ENCODE measurements at regions not wholly inside any gene's neighbourhood (a gene's known extent, or its start where the extent isn't known, plus 50 kb on each side); places are given as distances from the start of the nearest gene placed in this dataset.

GRCh38 chr2:15787535-15788454, 152.6 kb upstream of the MYCN start:
- H3K27ac ChIP-seq (ENCODE audit: low read depth, low read length) = no peak overlapping the region
- H3K4me2 ChIP-seq (ENCODE audit: insufficient read depth, low read length) = no peak overlapping the region
- H3K36me3 ChIP-seq (ENCODE audit: insufficient read depth, low read length) = no peaks in the 10 kb centered on the region
- H4K20me1 ChIP-seq (ENCODE audit: insufficient read depth, low read length) = no peaks in the 10 kb centered on the region
- no peak for TF ChIP-seq CTCF (IDR thresholded peaks at IDR 0.05; ENCODE audit: extremely low read depth, low read depth, low read length)
- peaks cover 2% of the 10 kb centered on the region for H3K4me1 ChIP-seq (ENCODE audit: insufficient read depth, low read length)
- H3K79me2 ChIP-seq (ENCODE audit: insufficient read depth, low read length) = no peaks in the 10 kb centered on the region
- H2AFZ ChIP-seq (ENCODE audit: low read length) = no peak overlapping the region
- no peak overlapping the region for H3K4me3 ChIP-seq (ENCODE audit: insufficient read depth, low read length)
- no peaks in the 10 kb centered on the region for H3K27me3 ChIP-seq (ENCODE audit: insufficient read depth, low read length)
- no peak for DNase-seq (ENCODE audit: insufficient read length, low spot score, missing footprints)
- H3K9me3 ChIP-seq (ENCODE audit: low read depth, low read length) = no peaks in the 10 kb centered on the region

DNA sequence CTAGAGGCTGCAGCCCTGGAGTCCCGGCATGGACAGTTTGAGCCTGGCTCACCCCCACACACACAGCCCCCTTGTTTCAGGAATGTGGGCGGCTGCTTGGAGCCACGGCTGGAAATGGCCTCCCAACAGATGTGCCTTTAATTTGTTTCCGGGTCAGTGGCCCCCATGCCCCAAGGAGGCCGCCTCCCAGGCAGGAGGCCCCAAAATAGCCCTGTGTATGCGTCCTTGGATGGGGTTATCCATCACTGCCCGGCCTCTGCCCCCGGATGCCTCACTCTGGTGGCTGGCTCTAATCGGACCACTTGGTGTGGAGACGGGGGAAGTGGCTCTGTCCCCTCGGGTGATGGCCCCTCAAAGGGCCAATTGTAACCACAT, 151.9 kb upstream of the MYCN start:
- Histone ChIP-seq H3K27ac (ENCODE audit: low read depth, low read length) (no peak overlapping the region), H4K20me1 (ENCODE audit: insufficient read depth, low read length) (no peaks in the 10 kb centered on the region), H3K4me1 (ENCODE audit: insufficient read depth, low read length) (no peaks in the 10 kb centered on the region), H3K36me3 (ENCODE audit: insufficient read depth, low read length) (no peaks in the 10 kb centered on the region), H3K4me3 (ENCODE audit: insufficient read depth, low read length) (no peak overlapping the region), H3K27me3 (ENCODE audit: insufficient read depth, low read length) (no peaks in the 10 kb centered on the region), H3K79me2 (ENCODE audit: insufficient read depth, low read length) (no peaks in the 10 kb centered on the region), H3K4me2 (ENCODE audit: insufficient read depth, low read length) (no peak overlapping the region), H3K9me3 (ENCODE audit: low read depth, low read length) (no peaks in the 10 kb centered on the region), H2AFZ (ENCODE audit: low read length) (no peak overlapping the region)
- no peak for DNase-seq (ENCODE audit: insufficient read length, low spot score, missing footprints)
- TF ChIP-seq CTCF (IDR thresholded peaks at IDR 0.05; ENCODE audit: extremely low read depth, low read depth, low read length) = no peak

- no peak for TF ChIP-seq CTCF (IDR thresholded peaks at IDR 0.05; ENCODE audit: extremely low read depth, low read depth, low read length)
- no peaks in the 10 kb centered on the region for H3K4me1 ChIP-seq (ENCODE audit: insufficient read depth, low read length)
- H3K36me3 ChIP-seq (ENCODE audit: insufficient read depth, low read length) = no peaks in the 10 kb centered on the region
- H4K20me1 ChIP-seq (ENCODE audit: insufficient read depth, low read length) = no peaks in the 10 kb centered on the region
- no peaks in the 10 kb centered on the region for H3K27me3 ChIP-seq (ENCODE audit: insufficient read depth, low read length)
- H3K4me3 ChIP-seq (ENCODE audit: insufficient read depth, low read length) = no peak overlapping the region
- no peak overlapping the region for H2AFZ ChIP-seq (ENCODE audit: low read length)
- no peak overlapping the region for H3K4me2 ChIP-seq (ENCODE audit: insufficient read depth, low read length)
- no peaks in the 10 kb centered on the region for H3K9me3 ChIP-seq (ENCODE audit: low read depth, low read length)
- no peak for DNase-seq (ENCODE audit: insufficient read length, low spot score, missing footprints)
- H3K79me2 ChIP-seq (ENCODE audit: insufficient read depth, low read length) = no peaks in the 10 kb centered on the region
- no peak overlapping the region for H3K27ac ChIP-seq (ENCODE audit: low read depth, low read length)
Measured at GRCh38 chr2:15788830-15789229, 151.5 kb upstream of the MYCN start.

DNA sequence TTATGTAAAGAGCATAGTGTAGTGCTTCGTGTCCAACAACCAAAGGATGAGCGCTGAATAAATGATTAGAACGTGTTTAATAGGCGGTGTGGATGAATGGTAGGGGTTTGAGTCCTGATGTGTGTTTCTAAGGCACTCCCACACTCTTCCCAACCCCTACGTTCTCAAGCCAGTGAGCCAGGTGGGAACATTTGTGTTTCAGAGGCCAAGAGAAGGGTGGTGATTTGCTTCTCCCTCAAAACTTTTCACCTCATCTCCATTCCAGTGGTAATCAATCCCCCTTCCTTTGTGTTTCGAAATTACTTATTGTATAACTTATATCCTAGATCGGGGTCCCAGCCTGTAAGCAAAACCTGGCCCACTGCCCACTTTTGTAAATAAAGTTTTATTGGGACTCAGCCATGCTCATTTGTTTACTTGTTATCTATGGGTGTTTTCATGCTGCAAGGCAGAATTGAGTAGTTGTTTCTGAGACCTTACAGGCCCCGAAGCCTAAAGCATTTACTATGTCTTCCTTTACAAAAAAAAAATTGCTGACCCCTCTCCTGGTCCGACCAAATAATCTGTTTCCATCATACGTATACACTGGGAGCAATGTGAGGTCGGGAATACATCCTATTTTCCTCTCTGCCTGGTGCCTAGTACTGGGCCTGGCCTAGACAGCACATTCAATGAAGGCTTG, 150.8 kb upstream of the MYCN start:
- no peaks in the 10 kb centered on the region for H3K4me1 ChIP-seq (ENCODE audit: insufficient read depth, low read length)
- H3K4me2 ChIP-seq (ENCODE audit: insufficient read depth, low read length) = no peak overlapping the region
- no peak overlapping the region for H2AFZ ChIP-seq (ENCODE audit: low read length)
- no peak overlapping the region for H3K4me3 ChIP-seq (ENCODE audit: insufficient read depth, low read length)
- no peaks in the 10 kb centered on the region for H3K9me3 ChIP-seq (ENCODE audit: low read depth, low read length)
- no peaks in the 10 kb centered on the region for H3K27me3 ChIP-seq (ENCODE audit: insufficient read depth, low read length)
- no peaks in the 10 kb centered on the region for H3K79me2 ChIP-seq (ENCODE audit: insufficient read depth, low read length)
- no peak for TF ChIP-seq CTCF (IDR thresholded peaks at IDR 0.05; ENCODE audit: extremely low read depth, low read depth, low read length)
- DNase-seq (ENCODE audit: insufficient read length, low spot score, missing footprints) = no peak
- no peaks in the 10 kb centered on the region for H4K20me1 ChIP-seq (ENCODE audit: insufficient read depth, low read length)
- H3K27ac ChIP-seq (ENCODE audit: low read depth, low read length) = no peak overlapping the region
- no peaks in the 10 kb centered on the region for H3K36me3 ChIP-seq (ENCODE audit: insufficient read depth, low read length)

Measured in osteoblast (primary cell).